GM23338 (cell line): ENCODE measurements at regions not wholly inside any gene's neighbourhood (a gene's known extent, or its start where the extent isn't known, plus 50 kb on each side); places are given as distances from the start of the nearest gene placed in this dataset.

ENCODE experiments used
- ATAC-seq: fragments of 200-7000 bp; cut with Tn5 transposase; 3 replicates; pipeline ENCODE4 v1.9.1; 2020
- DNase-seq: peaks from one replicate; pipeline ENCODE4 v3.0.0-alpha.2; 2015; ENCODE audit warnings: low spot score
- H2AFZ ChIP-seq: fragments of 200-600 bp; sonication (generic); 2 replicates; pipeline ENCODE4 v1.8.0; 2016; ENCODE audit warnings: antibody characterized with exemption, mild to moderate bottlenecking, moderate library complexity
- H3F3A ChIP-seq: fragments of 200-600 bp; sonication (generic); replicated peaks from 2 replicates; pipeline ENCODE4 v1.8.0; 2017; ENCODE audit warnings: antibody characterized with exemption, mixed run types, low read depth
- H3K27ac ChIP-seq: fragments of 200-600 bp; sonication (generic); 2 replicates; pipeline ENCODE4 v1.6.1; 2016; ENCODE audit warnings: low read depth
- H3K27me3 ChIP-seq: fragments of 200-600 bp; sonication (generic); 2 replicates; pipeline ENCODE4 v1.8.0; 2016; ENCODE audit warnings: mild to moderate bottlenecking, mixed run types, moderate library complexity; ENCODE audit not compliant: insufficient read depth
- H3K36me3 ChIP-seq: fragments of 200-600 bp; sonication (generic); 2 replicates; pipeline ENCODE4 v1.8.0; 2016; ENCODE audit warnings: mild to moderate bottlenecking; ENCODE audit not compliant: insufficient read depth
- H3K4me1 ChIP-seq: fragments of 200-600 bp; sonication (generic); 2 replicates; pipeline ENCODE4 v1.8.0; 2016; ENCODE audit warnings: mild to moderate bottlenecking, moderate library complexity; ENCODE audit not compliant: insufficient read depth
- H3K4me2 ChIP-seq: fragments of 200-600 bp; sonication (generic); 2 replicates; pipeline ENCODE4 v1.7.1; 2017; ENCODE audit warnings: mixed run types
- H3K4me3 ChIP-seq: fragments of 200-600 bp; sonication (generic); 2 replicates; pipeline ENCODE4 v1.6.1; 2016; ENCODE audit warnings: mixed run types
- H3K79me2 ChIP-seq: fragments of 200-600 bp; sonication (generic); replicated peaks from 2 replicates; pipeline ENCODE4 v1.8.0; 2017; ENCODE audit warnings: mild to moderate bottlenecking; ENCODE audit not compliant: insufficient read depth
- H3K9me2 ChIP-seq: fragments of 200-600 bp; sonication (generic); 2 replicates; pipeline ENCODE4 v1.8.0; 2017; ENCODE audit not compliant: insufficient read depth
- H4K20me1 ChIP-seq: fragments of 200-600 bp; sonication (generic); replicated peaks from 2 replicates; pipeline ENCODE4 v1.8.0; 2017; ENCODE audit warnings: mild to moderate bottlenecking; ENCODE audit not compliant: insufficient read depth
- H3K27ac Mint-ChIP-seq: 2 replicates; pipeline ENCODE4 v1.8.0; 2020; ENCODE audit warnings: inconsistent platforms, mild to moderate bottlenecking, moderate library complexity, mixed read lengths
- H3K27me3 Mint-ChIP-seq: 3 replicates; pipeline ENCODE4 v1.8.0; 2022; ENCODE audit warnings: low read depth, mild to moderate bottlenecking, moderate library complexity, mixed read lengths, inconsistent platforms; ENCODE audit not compliant: insufficient read depth, poor library complexity
- H3K36me3 Mint-ChIP-seq: 3 replicates; pipeline ENCODE4 v1.8.0; 2021; ENCODE audit warnings: low read depth, mild to moderate bottlenecking, inconsistent platforms, moderate library complexity, mixed read lengths
- H3K4me1 Mint-ChIP-seq: 3 replicates; pipeline ENCODE4 v1.8.0; 2020; ENCODE audit warnings: mild to moderate bottlenecking, inconsistent platforms, mixed read lengths
- H3K4me3 Mint-ChIP-seq: 3 replicates; pipeline ENCODE4 v1.8.0; 2021; ENCODE audit warnings: moderate library complexity, mild to moderate bottlenecking, inconsistent platforms, mixed read lengths
- H3K9me3 Mint-ChIP-seq: 3 replicates; pipeline ENCODE4 v1.8.0; 2020; ENCODE audit warnings: moderate library complexity, mild to moderate bottlenecking, inconsistent platforms, mixed read lengths
- CTCF ChIP-seq, 2 experiments: fragments of 200-600 bp in 1 of 2; sonication (generic) in 1 of 2; conservative IDR thresholded peaks; 2 replicates each; pipeline versions ENCODE4 v1.5.1 to v1.6.1; 2016 to 2017; ENCODE audit warnings: antibody characterized with exemption in 2 of 2, low read depth in 2 of 2, mild to moderate bottlenecking in 2 of 2, moderate library complexity in 1 of 2
- ETS1 ChIP-seq: IDR thresholded peaks from 2 replicates; pipeline ENCODE4 v1.6.1; 2016; ENCODE audit warnings: antibody characterized with exemption
- EZH2 ChIP-seq: fragments of 200-600 bp; sonication (generic); IDR thresholded peaks from one replicate; pipeline ENCODE4 v1.8.0; 2017; ENCODE audit warnings: antibody characterized with exemption, mild to moderate bottlenecking, low read depth; ENCODE audit not compliant: unreplicated experiment
- EZH2phosphoT487 ChIP-seq: fragments of 200-600 bp; sonication (generic); IDR thresholded peaks from one replicate; pipeline ENCODE4 v1.8.1; 2018; ENCODE audit warnings: antibody characterized with exemption; ENCODE audit not compliant: unreplicated experiment
- JUNB ChIP-seq: IDR thresholded peaks from one replicate; pipeline ENCODE4 v1.6.1; 2016; ENCODE audit warnings: antibody characterized with exemption; ENCODE audit not compliant: unreplicated experiment
- NANOG ChIP-seq: IDR thresholded peaks from 2 replicates; pipeline ENCODE4 v1.6.1; 2016; ENCODE audit warnings: antibody characterized with exemption, borderline replicate concordance
- POLR2AphosphoS5 ChIP-seq: IDR thresholded peaks from 2 replicates; pipeline ENCODE4 v1.6.1; 2016; ENCODE audit warnings: antibody characterized with exemption, low read depth
- REST ChIP-seq: IDR thresholded peaks from one replicate; pipeline ENCODE4 v1.6.1; 2018; ENCODE audit warnings: antibody characterized with exemption; ENCODE audit not compliant: unreplicated experiment
- STAT1 ChIP-seq: IDR thresholded peaks from one replicate; pipeline ENCODE4 v1.6.1; 2016; ENCODE audit warnings: antibody characterized with exemption; ENCODE audit not compliant: unreplicated experiment
- TF ChIP-seq, protein P1 (sequence below): fragments of 250-450 bp; sonication (Bioruptor Pico); IDR thresholded peaks from 2 replicates; pipeline ENCODE4 v1.5.0; 2020; ENCODE audit warnings: mild to moderate bottlenecking, moderate library complexity

- ATAC-seq (no peak), DNase-seq (no peak)
- Mint-ChIP-seq H3K4me3 (no peak overlapping the region), H3K36me3 (no peaks in the 10 kb centered on the region), H3K9me3 (no peaks in the 10 kb centered on the region), H3K27ac (no peak overlapping the region), H3K27me3 (peaks cover 2% of the 10 kb centered on the region), H3K4me1 (no peaks in the 10 kb centered on the region; the same call in 1 of the 3 replicates)
- H2AFZ ChIP-seq = no peak overlapping the region
- no peaks in the 10 kb centered on the region for H3K27me3 ChIP-seq
- H3K4me3 ChIP-seq = no peak overlapping the region
- no peaks in the 10 kb centered on the region for H3F3A ChIP-seq
- H4K20me1 ChIP-seq = no peaks in the 10 kb centered on the region
- no peak for TF ChIP-seq EZH2phosphoT487
- no peak for TF ChIP-seq JUNB
- TF ChIP-seq ETS1 = no peak
- TF ChIP-seq NANOG = no peak
- no peak for TF ChIP-seq STAT1
- TF ChIP-seq REST = no peak
- no peak for TF ChIP-seq CTCF (conservative IDR thresholded peaks at IDR 0.05; ENCODE audit: low read depth in 2 of 2)
- TF ChIP-seq, protein P1, sequence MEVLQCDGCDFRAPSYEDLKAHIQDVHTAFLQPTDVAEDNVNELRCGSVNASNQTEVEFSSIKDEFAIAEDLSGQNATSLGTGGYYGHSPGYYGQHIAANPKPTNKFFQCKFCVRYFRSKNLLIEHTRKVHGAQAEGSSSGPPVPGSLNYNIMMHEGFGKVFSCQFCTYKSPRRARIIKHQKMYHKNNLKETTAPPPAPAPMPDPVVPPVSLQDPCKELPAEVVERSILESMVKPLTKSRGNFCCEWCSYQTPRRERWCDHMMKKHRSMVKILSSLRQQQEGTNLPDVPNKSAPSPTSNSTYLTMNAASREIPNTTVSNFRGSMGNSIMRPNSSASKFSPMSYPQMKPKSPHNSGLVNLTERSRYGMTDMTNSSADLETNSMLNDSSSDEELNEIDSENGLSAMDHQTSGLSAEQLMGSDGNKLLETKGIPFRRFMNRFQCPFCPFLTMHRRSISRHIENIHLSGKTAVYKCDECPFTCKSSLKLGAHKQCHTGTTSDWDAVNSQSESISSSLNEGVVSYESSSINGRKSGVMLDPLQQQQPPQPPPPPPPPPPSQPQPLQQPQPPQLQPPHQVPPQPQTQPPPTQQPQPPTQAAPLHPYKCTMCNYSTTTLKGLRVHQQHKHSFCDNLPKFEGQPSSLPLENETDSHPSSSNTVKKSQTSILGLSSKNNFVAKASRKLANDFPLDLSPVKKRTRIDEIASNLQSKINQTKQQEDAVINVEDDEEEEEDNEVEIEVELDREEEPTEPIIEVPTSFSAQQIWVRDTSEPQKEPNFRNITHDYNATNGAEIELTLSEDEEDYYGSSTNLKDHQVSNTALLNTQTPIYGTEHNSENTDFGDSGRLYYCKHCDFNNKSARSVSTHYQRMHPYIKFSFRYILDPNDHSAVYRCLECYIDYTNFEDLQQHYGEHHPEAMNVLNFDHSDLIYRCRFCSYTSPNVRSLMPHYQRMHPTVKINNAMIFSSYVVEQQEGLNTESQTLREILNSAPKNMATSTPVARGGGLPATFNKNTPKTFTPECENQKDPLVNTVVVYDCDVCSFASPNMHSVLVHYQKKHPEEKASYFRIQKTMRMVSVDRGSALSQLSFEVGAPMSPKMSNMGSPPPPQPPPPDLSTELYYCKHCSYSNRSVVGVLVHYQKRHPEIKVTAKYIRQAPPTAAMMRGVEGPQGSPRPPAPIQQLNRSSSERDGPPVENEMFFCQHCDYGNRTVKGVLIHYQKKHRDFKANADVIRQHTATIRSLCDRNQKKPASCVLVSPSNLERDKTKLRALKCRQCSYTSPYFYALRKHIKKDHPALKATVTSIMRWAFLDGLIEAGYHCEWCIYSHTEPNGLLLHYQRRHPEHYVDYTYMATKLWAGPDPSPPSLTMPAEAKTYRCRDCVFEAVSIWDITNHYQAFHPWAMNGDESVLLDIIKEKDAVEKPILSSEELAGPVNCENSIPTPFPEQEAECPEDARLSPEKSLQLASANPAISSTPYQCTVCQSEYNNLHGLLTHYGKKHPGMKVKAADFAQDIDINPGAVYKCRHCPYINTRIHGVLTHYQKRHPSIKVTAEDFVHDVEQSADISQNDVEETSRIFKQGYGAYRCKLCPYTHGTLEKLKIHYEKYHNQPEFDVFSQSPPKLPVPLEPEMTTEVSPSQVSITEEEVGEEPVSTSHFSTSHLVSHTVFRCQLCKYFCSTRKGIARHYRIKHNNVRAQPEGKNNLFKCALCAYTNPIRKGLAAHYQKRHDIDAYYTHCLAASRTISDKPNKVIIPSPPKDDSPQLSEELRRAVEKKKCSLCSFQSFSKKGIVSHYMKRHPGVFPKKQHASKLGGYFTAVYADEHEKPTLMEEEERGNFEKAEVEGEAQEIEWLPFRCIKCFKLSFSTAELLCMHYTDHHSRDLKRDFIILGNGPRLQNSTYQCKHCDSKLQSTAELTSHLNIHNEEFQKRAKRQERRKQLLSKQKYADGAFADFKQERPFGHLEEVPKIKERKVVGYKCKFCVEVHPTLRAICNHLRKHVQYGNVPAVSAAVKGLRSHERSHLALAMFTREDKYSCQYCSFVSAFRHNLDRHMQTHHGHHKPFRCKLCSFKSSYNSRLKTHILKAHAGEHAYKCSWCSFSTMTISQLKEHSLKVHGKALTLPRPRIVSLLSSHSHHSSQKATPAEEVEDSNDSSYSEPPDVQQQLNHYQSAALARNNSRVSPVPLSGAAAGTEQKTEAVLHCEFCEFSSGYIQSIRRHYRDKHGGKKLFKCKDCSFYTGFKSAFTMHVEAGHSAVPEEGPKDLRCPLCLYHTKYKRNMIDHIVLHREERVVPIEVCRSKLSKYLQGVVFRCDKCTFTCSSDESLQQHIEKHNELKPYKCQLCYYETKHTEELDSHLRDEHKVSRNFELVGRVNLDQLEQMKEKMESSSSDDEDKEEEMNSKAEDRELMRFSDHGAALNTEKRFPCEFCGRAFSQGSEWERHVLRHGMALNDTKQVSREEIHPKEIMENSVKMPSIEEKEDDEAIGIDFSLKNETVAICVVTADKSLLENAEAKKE = no peak
- no peak for TF ChIP-seq EZH2
- no peak for TF ChIP-seq POLR2AphosphoS5
- no peaks in the 10 kb centered on the region for H3K79me2 ChIP-seq
- H3K4me2 ChIP-seq = no peak overlapping the region
- H3K36me3 ChIP-seq = no peaks in the 10 kb centered on the region
- H3K9me2 ChIP-seq = no peaks in the 10 kb centered on the region
- H3K27ac ChIP-seq = no peak overlapping the region
- H3K4me1 ChIP-seq = no peaks in the 10 kb centered on the region
Observed at GRCh38 chr4:11002961-11003360, 318.4 kb upstream of the CLNK start.
